Naive thymus-derived CD8-positive, alpha-beta T cell (primary cell): ENCODE measurements at regions not wholly inside any gene's neighbourhood (a gene's known extent, or its start where the extent isn't known, plus 50 kb on each side); places are given as distances from the start of the nearest gene placed in this dataset.
"Not testable (repeated sequence)": the region's sequence is repeated elsewhere in the genome, so short reads cannot be mapped to it uniquely, and the experiment has no call there.

Experiments
- ATAC-seq, 2 donors: fragments of 150-1000 bp; cut with Tn5 transposase in 1 of 2; sonication (Bioruptor Pico), chemical (Tn5 transposase) in 1 of 2; 1 replicate in 1 of 2; 2 replicates in 1 of 2; pipeline ENCODE4 v1.10.0; 2021; ENCODE audit warnings: mild to moderate bottlenecking in 2 of 2, moderate library complexity in 2 of 2
- POLR2A ChIA-PET: fragments of 350-600 bp; sonication (Branson Sonifier 250); formaldehyde crosslinking; loops from one replicate; lab custom pipeline; 2021; ENCODE audit warnings: antibody characterized with exemption; lab: Charles Lee
- DNase-seq, 10 donors: peaks; one replicate each; pipeline versions ENCODE4 v3.0.0 to v3.0.0-alpha.2; 2020 to 2022
- H3K27ac Mint-ChIP-seq, 10 donors: one replicate each; pipeline ENCODE4 v1.8.0; 2020 to 2022; ENCODE audit warnings: mild to moderate bottlenecking in 10 of 10, mixed read lengths in 10 of 10, moderate library complexity in 4 of 10, inconsistent platforms in 1 of 10
- H3K27me3 Mint-ChIP-seq, 5 donors: one replicate each; pipeline ENCODE4 v1.8.0; 2021 to 2022; ENCODE audit warnings: mixed read lengths in 5 of 5
- H3K36me3 Mint-ChIP-seq, 3 donors: one replicate each; pipeline ENCODE4 v1.8.0; 2020 to 2022; ENCODE audit warnings: mixed read lengths in 3 of 3, mild to moderate bottlenecking in 2 of 3, inconsistent platforms in 1 of 3
- H3K4me1 Mint-ChIP-seq, 4 donors: one replicate each; pipeline ENCODE4 v1.8.0; 2021 to 2022; ENCODE audit warnings: mixed read lengths in 4 of 4
- H3K4me3 Mint-ChIP-seq, 10 donors: one replicate each; pipeline ENCODE4 v1.8.0; 2020 to 2022; ENCODE audit warnings: mild to moderate bottlenecking in 10 of 10, mixed read lengths in 10 of 10, moderate library complexity in 6 of 10, inconsistent platforms in 1 of 10
- H3K9me3 Mint-ChIP-seq, 9 donors: one replicate each; pipeline ENCODE4 v1.8.0; 2020 to 2022; ENCODE audit warnings: mixed read lengths in 9 of 9, mild to moderate bottlenecking in 3 of 9, inconsistent platforms in 1 of 9, moderate library complexity in 1 of 9

GRCh38 chr9:85445887-85446286 lies 295.9 kb downstream of the AGTPBP1 start:
- H3K4me1 Mint-ChIP-seq: no peaks in the 10 kb centered on the region
- DNase-seq: no peak
- ATAC-seq: no peak
- H3K9me3 Mint-ChIP-seq: peaks cover 0 to 20% (median 9%) of the 10 kb centered on the region in 9 donors
- peaks cover 0 to 15% (median 2%) of the 10 kb centered on the region in 5 donors for H3K27me3 Mint-ChIP-seq
- H3K36me3 Mint-ChIP-seq: peaks cover 0 to 4% (median 0%) of the 10 kb centered on the region in 3 donors
- no peak overlapping the region for H3K27ac Mint-ChIP-seq
- POLR2A ChIA-PET: no interaction called here
- H3K4me3 Mint-ChIP-seq: no peak overlapping the region

DNA sequence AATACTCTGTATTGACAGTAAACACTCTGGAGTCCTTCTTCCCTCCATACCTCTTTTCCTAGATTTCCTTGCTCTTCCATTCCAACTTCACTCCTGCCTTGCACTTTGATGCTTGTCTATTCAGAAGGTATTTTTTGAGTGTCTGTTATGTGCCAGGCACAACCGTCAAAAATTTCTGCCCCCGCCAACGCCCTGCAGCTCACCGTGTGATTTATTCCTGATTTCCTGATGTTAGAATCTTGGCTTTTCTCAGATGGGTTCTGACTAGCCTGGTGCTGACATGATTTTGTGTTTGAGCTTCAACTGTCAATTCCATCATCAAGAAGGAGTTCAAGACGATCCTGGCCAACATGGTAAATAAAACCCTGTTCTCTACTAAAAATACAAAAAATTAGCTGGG lies 297.5 kb downstream of the AGTPBP1 start:
- peaks cover 0 to 4% (median 0%) of the 10 kb centered on the region in 3 donors for H3K36me3 Mint-ChIP-seq
- peaks cover 0 to 8% (median 2%) of the 10 kb centered on the region in 5 donors for H3K27me3 Mint-ChIP-seq
- no peaks in the 10 kb centered on the region for H3K4me1 Mint-ChIP-seq
- peaks cover 0 to 19% (median 9%) of the 10 kb centered on the region in 9 donors for H3K9me3 Mint-ChIP-seq
- no peak for DNase-seq
- H3K4me3 Mint-ChIP-seq: no peak overlapping the region
- POLR2A ChIA-PET: no interaction called here
- H3K27ac Mint-ChIP-seq: peak overlapping the region in 1 of 10 donors; percentile 3
- ATAC-seq: no peak

GRCh38 chr9:85443190-85443598 lies 298.6 kb downstream of the AGTPBP1 start:
- DNase-seq (no peak), ATAC-seq (no peak)
- Mint-ChIP-seq H3K36me3 (peaks cover 0 to 4% (median 0%) of the 10 kb centered on the region in 3 donors), H3K4me1 (no peaks in the 10 kb centered on the region), H3K27me3 (peaks cover 0 to 6% (median 0%) of the 10 kb centered on the region in 5 donors), H3K9me3 (peaks cover 4 to 26% (median 11%) of the 10 kb centered on the region in 9 donors), H3K4me3 (no peak overlapping the region), H3K27ac (no peak overlapping the region)
- POLR2A ChIA-PET: no interaction called here

DNA sequence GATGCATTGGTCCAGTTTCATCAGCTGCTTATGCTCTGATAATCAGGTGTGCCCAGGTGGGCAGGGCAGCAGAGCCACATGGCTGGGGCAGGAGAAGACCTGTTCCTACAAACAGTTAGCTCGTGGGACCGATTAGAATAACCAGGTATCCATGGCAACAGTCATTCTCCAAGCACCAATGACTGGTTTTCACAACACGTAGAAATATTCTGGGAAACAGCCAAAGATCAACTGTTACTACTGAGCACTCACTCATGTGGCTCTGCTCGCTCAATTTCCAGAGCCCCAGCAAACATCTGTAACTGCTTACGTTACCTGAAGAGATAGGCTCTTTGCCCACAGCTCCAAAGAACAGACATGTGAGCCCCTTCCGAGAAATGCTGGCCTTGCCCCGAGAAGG lies 302.0 kb downstream of the AGTPBP1 start:
- H3K4me3 Mint-ChIP-seq: no peak overlapping the region
- POLR2A ChIA-PET: no interaction called here
- H3K4me1 Mint-ChIP-seq: no peaks in the 10 kb centered on the region

GRCh38 chr9:85433956-85434355 lies 307.8 kb downstream of the AGTPBP1 start:
- H3K4me1 Mint-ChIP-seq, ATAC-seq, DNase-seq, POLR2A ChIA-PET, H3K36me3 Mint-ChIP-seq, H3K27ac Mint-ChIP-seq, H3K9me3 Mint-ChIP-seq, H3K4me3 Mint-ChIP-seq: not testable (repeated sequence)
- peaks cover 4 to 46% (median 14%) of the 10 kb centered on the region in 5 donors for H3K27me3 Mint-ChIP-seq

More for the DNA sequence above, 302.0 kb downstream of the AGTPBP1 start:
- H3K36me3 Mint-ChIP-seq: no peaks in the 10 kb centered on the region
- H3K9me3 Mint-ChIP-seq: peaks cover 0 to 8% (median 5%) of the 10 kb centered on the region in 9 donors
- no peak for ATAC-seq
- no peak overlapping the region for H3K27ac Mint-ChIP-seq
- H3K27me3 Mint-ChIP-seq: peaks cover 0 to 18% (median 2%) of the 10 kb centered on the region in 5 donors
- no peak for DNase-seq

DNA sequence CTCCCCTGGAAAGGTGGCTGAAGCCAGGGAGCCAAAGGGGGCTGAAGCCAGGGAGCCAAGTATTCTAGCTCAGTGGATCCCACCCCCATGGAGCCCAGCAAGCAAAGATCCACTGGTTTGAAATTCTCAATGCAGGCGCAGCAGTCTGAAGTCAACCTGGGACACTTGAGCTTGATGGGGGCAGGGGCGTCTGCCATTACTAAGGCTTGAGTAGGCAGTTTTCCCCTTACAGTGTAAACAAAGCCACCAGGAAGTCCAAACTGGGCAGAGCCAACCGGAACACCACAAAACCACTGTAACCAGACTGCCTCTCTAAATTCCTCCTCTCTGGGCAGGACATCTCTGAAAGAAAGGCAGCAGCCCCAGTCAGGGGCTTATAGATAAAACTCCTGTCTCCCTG lies 308.2 kb downstream of the AGTPBP1 start:
- peaks cover 7 to 50% (median 17%) of the 10 kb centered on the region in 5 donors for H3K27me3 Mint-ChIP-seq
- ATAC-seq, DNase-seq, H3K36me3 Mint-ChIP-seq, H3K4me3 Mint-ChIP-seq, H3K4me1 Mint-ChIP-seq, POLR2A ChIA-PET, H3K27ac Mint-ChIP-seq, H3K9me3 Mint-ChIP-seq: not testable (repeated sequence)

GRCh38 chr9:85433046-85433445 lies 308.7 kb downstream of the AGTPBP1 start:
- no peaks in the 10 kb centered on the region for H3K36me3 Mint-ChIP-seq
- H3K4me1 Mint-ChIP-seq: no peaks in the 10 kb centered on the region
- peaks cover 0 to 8% (median 0%) of the 10 kb centered on the region in 9 donors for H3K9me3 Mint-ChIP-seq
- DNase-seq: no peak
- no peak overlapping the region for H3K4me3 Mint-ChIP-seq
- H3K27me3 Mint-ChIP-seq: peaks cover 11 to 55% (median 22%) of the 10 kb centered on the region in 5 donors
- no peak for ATAC-seq
- no peak overlapping the region for H3K27ac Mint-ChIP-seq
- POLR2A ChIA-PET: no interaction called here

DNA sequence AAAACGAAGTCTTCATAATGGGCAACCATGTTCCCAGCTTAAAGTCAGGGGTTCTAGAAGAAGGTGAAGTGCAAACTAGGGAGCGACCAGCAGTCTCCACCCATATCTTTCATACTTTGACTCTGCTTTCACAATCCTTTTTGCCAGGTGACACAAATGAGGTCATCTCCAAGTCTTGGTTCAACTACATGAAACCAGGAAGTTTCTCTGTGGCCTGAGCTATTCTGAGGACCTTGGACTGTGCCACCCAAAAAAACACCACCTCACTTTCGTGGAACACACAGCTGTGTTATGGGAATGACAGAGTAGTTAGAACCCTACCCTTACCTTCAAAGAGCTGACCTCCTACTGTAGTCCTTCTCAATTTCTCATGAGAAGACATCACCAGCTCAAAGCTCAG lies 309.2 kb downstream of the AGTPBP1 start:
- H3K9me3 Mint-ChIP-seq: peaks cover 0 to 5% (median 0%) of the 10 kb centered on the region in 9 donors
- H3K27ac Mint-ChIP-seq: no peak overlapping the region
- DNase-seq: no peak
- peaks cover 13 to 60% (median 23%) of the 10 kb centered on the region in 5 donors for H3K27me3 Mint-ChIP-seq
- H3K4me1 Mint-ChIP-seq: no peaks in the 10 kb centered on the region
- POLR2A ChIA-PET: no interaction called here
- no peak for ATAC-seq
- no peaks in the 10 kb centered on the region for H3K36me3 Mint-ChIP-seq
- no peak overlapping the region for H3K4me3 Mint-ChIP-seq

GRCh38 chr9:85431339-85432102 lies 310.2 kb downstream of the AGTPBP1 start:
- H3K4me3 Mint-ChIP-seq: no peak overlapping the region
- ATAC-seq (no peak), DNase-seq (no peak)
- peaks cover 18 to 69% (median 28%) of the 10 kb centered on the region in 5 donors for H3K27me3 Mint-ChIP-seq
- peaks cover 0 to 3% (median 0%) of the 10 kb centered on the region in 9 donors for H3K9me3 Mint-ChIP-seq
- H3K4me1 Mint-ChIP-seq: no peaks in the 10 kb centered on the region
- H3K27ac Mint-ChIP-seq: no peak overlapping the region
- no peaks in the 10 kb centered on the region for H3K36me3 Mint-ChIP-seq
- POLR2A ChIA-PET: no interaction called here

DNA sequence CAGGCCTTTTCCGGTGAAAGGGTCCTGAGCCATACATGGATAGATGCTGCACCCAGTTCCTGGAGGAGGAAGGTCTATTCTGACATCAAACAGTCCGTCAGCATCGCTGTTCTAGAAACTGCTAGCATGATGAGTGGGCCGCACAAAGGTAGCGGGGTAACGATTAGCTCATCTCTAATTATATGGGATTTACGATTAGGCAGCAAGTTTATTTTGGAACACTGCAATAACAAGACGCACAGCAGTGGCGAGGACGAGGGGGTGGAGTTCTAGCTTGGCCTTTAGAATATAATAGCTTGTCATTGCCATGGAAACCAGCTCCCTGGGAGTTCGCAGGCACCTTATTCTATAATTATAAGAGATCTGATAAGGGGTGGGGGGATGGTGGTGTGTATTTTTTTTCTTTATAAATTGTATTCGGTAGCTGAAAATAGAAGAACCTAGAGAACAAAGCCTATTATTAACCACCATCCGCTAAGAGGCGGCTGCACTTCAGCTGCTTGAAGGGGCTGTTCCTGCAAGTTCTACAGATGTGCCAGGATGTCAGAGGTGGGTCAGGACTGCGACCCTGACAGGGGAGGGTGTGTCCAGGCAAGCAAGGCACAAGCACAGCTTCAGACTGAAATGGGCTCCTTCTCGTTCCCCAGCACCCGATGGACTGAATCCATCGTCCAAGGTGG lies 311.0 kb downstream of the AGTPBP1 start:
- Mint-ChIP-seq H3K36me3 (no peaks in the 10 kb centered on the region), H3K4me3 (no peak overlapping the region), H3K9me3 (peaks cover 0 to 3% (median 0%) of the 10 kb centered on the region in 9 donors), H3K27ac (no peak overlapping the region), H3K4me1 (no peaks in the 10 kb centered on the region), H3K27me3 (peaks cover 18 to 70% (median 31%) of the 10 kb centered on the region in 5 donors)
- DNase-seq (no peak), ATAC-seq (no peak)
- POLR2A ChIA-PET: no interaction called here

GRCh38 chr9:85428230-85428629 lies 313.5 kb downstream of the AGTPBP1 start:
- Mint-ChIP-seq H3K4me1 (peaks cover 0 to 2% (median under 1%) of the 10 kb centered on the region in 4 donors), H3K4me3 (no peak overlapping the region), H3K36me3 (no peaks in the 10 kb centered on the region), H3K27me3 (peaks cover 19 to 59% (median 35%) of the 10 kb centered on the region in 5 donors), H3K27ac (no peak overlapping the region), H3K9me3 (peaks cover 0 to 9% (median 2%) of the 10 kb centered on the region in 9 donors)
- POLR2A ChIA-PET: no interaction called here
- no peak for DNase-seq
- ATAC-seq: no peak

- ATAC-seq (no peak), DNase-seq (no peak)
- Mint-ChIP-seq H3K9me3 (peaks cover 0 to 9% (median 2%) of the 10 kb centered on the region in 9 donors), H3K4me1 (peaks cover 0 to 2% (median under 1%) of the 10 kb centered on the region in 4 donors), H3K4me3 (no peak overlapping the region), H3K27me3 (peaks cover 19 to 57% (median 33%) of the 10 kb centered on the region in 5 donors), H3K27ac (no peak overlapping the region), H3K36me3 (no peaks in the 10 kb centered on the region)
- POLR2A ChIA-PET: no interaction called here
Measured at GRCh38 chr9:85427772-85428171, 314.0 kb downstream of the AGTPBP1 start.

- peaks cover 16 to 46% (median 29%) of the 10 kb centered on the region in 5 donors for H3K27me3 Mint-ChIP-seq
- DNase-seq (peak in 4 of 10 donors; percentile 3 to 21 (median 12)), ATAC-seq (no peak)
- no peaks in the 10 kb centered on the region for H3K36me3 Mint-ChIP-seq
- peaks cover 1 to 7% (median 4%) of the 10 kb centered on the region in 4 donors for H3K4me1 Mint-ChIP-seq
- H3K4me3 Mint-ChIP-seq: no peak overlapping the region
- POLR2A ChIA-PET: no interaction called here
- H3K9me3 Mint-ChIP-seq: peaks cover 0 to 9% (median 0%) of the 10 kb centered on the region in 9 donors
- H3K27ac Mint-ChIP-seq: no peak overlapping the region
Measured at GRCh38 chr9:85425153-85425611, 316.6 kb downstream of the AGTPBP1 start.
